NCI-H82 treated with DMSO at 0.1 percent for 48 hours (cell line): ENCODE measurements at regions not wholly inside any gene's neighbourhood (a gene's known extent, or its start where the extent isn't known, plus 50 kb on each side); places are given as distances from the start of the nearest gene placed in this dataset.

Experiments used
- DNase-seq: peaks from one replicate; lab custom pipeline; 2025; ENCODE audit not compliant: unreplicated experiment; lab: John Stamatoyannopoulos, UW

DNA sequence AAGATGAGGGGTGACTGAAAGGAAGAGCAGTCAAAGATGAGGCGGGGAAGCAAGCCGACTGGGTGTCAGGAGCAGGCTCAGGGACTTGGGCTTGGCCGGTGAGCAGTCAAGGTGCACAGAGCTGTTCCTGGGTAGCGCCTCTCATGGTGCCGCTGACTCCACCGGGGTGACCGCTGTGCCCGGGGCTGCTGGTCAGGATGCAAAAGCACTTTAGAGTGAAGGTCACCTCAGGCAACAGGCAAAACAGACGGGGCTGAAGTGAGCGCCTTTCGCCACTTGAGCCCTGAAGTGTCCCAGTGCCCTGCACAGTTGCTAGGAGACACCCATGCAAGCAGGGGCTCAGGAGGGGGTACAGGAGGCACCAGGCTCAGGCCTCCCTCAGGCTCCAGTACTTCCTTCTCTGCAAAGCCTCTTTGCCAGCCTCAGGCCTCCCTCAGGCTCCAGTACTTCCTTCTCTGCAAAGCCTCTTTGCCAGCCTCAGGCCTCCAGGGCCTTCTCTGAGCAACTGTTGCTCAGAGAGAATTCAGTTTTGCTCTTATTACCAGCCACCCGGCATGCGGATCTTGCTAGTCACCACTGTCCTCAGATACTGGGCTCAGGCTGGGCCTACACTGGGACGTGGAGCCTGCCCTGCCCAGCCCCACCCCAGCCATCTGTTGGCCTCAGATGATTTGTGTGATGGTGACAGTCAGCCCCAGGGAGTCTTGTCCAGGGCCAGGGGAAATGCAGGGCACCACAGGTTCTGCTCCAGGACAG is 99.7 kb upstream of the IRF2BP2 start:
- DNase-seq = peak; percentile 43

DNA sequence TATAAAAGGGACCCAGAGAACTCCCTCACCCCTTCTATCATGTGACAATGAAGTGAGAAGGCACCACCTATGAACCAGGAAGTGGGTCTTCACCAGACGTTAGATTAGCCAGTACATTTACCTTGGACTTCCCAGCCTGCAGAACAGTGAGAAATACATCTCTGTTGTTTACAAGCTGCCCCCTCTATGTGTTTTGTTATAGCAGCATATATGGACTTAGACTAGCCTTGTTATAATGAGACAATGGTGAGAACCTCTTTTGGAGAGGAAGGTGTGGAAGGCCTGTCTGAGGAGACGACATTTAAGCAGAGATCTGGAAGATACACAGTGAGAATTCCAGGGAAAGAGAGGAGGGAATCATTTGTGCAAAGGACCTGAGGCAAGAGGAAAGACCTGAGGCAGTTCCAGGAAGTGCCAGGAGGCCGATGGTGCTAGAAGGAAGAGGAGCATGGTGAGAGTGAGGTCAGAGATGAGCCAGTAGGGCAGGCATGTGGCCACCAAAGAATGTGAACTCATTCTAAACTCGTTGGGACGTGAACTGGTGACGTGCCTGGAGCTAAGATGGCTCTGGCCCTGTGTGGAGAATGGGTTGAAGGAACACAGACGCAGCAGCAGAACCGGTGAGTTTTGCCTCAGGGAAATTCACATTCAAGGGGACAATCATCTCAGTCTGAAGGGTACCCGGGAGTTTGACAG is 98.9 kb upstream of the IRF2BP2 start:
- DNase-seq = no peak

DNA sequence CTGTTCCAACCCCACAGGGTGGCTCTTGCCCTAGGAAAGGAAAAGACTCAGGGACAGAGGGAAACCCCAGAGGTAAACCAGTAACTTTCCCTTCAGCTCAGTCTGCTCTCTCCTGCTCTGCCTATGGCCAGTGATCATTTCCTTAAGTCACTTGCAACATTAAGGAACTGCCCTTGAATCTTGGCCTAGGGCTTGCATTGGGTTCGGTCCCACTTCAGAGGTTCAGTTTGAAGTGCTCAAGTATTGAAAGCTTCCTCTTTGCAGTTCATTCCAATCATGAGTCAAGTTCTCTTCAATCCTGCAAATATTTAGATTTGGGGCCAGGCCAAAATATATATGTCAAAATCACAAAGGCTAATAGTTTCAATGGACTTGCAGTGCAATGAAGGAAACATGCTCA is 97.7 kb upstream of the IRF2BP2 start:
- DNase-seq = no peak

DNA sequence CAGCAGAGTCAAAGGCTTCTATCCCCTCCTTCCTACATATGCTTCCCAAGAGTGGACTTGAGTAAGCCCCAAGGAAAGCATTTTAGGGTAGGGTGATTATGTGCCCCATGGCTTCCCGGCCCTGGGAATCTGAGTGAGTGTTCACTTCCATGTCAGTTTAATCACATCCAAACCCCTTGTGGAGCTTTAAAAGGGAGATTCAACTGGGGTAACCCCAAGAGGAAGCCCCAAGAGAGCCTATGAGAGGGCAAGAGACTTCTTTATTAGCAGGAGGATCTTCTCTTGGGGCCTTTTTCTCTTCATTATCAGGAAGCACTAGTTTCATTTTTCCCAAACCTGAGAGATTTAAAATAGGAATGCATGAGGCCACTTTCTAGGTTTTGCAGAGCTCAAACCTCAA is 97.0 kb upstream of the IRF2BP2 start:
- no peak for DNase-seq

DNA sequence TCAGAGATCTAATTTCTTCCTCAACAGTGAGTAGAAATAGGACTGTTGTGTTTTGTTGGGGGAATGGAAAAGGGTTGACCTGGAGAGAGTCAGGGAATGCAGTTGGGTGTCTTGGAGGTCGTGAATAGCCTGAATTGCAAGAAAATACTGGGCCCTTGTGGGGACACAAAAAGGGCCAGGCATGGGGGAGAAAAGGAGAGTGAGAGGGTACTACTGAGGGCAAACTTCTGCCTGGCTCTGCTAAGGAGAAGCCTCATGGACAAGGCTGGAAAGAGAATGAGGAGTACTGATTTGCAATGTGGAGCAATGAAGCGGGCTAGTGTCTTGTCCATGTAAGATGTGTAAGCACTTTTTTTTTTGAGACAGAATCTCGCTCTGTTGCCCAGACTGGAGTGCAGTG is 96.2 kb upstream of the IRF2BP2 start:
- no peak for DNase-seq

DNA sequence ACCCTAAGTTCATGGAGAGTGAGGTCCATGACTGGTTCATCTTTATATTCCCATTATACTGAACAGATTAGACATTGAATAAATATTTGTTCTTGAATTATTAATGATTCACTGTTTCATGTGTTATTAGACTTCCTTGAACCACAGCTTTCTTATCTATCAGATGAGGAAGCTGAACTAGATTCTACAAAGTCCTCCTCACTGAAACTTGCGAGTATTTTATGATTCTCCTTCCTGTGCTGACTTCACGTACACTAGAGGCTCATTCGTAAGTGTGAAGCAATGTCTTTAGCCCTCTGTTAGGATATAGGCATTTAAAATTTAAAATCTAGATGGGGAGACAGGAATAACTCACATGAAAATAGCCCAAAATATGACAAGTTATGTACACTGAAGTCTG is 95.6 kb upstream of the IRF2BP2 start:
- DNase-seq = no peak

DNA sequence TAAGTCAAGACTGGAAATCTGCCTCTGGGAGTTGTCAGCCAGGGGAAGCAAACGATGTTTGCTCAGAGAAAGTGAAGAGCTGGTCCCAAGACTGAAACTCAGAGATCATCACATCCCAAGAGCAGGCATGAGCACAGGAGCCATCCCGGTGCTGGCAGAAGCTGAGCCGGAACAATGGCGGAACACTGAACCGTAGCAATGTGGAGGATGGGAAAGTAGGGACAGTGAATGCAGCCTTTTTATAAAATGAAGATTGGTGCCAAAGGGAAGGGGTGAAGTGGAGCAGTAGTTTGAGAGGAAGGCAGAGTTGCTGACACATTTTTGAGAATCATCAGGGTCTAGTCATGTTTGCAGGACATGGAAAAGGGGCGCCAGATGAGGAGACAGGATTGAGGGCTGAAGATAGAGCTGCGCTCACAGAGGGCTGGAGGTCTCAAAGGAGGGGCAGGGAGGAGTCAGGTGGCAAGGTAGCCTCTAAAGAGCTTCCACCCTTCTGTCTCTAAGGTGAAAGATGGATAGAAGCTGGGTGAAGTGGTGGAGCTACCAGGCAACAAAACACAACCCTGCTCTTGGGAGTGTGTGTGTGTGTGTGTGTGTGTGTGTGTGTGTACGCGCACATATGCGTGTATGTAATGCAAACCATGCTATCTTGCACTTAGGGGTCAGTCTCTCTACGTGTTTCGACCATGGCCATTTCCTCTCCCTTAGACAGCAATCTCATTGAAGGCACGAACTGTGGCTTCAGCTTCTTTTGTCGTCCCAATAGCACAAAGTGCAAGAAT is 94.3 kb upstream of the IRF2BP2 start:
- no peak for DNase-seq

DNA sequence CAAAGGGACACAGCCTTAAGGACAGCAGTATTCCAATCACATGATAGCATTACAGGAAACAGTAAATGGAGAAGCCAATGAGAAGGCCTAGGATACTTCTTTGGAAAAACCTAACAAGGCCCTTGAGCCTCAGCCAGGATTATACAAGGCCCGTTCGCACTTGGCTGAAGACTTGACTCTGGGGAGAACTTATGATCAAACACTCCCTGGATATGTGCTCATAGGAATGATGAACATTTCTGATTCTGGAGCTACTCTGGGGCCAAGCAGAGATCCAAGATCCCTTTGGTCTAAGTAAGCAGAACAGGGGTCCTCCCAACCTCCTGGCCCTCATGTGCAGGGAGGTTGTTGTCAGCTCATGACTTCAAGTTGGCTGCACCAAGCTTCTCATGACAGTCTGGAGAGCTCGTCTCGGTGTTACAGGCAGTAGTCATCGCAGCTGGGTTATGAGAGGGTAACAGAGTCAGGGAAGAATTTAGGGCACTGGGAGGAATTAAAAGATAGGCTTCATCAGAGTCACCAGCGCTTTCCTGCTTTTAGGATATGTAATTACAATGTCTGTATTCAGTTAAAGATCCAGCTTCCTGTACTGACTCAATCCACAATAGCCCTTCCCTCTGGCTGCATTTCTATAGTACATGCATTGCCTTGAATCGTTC is 92.5 kb upstream of the IRF2BP2 start:
- no peak for DNase-seq

DNA sequence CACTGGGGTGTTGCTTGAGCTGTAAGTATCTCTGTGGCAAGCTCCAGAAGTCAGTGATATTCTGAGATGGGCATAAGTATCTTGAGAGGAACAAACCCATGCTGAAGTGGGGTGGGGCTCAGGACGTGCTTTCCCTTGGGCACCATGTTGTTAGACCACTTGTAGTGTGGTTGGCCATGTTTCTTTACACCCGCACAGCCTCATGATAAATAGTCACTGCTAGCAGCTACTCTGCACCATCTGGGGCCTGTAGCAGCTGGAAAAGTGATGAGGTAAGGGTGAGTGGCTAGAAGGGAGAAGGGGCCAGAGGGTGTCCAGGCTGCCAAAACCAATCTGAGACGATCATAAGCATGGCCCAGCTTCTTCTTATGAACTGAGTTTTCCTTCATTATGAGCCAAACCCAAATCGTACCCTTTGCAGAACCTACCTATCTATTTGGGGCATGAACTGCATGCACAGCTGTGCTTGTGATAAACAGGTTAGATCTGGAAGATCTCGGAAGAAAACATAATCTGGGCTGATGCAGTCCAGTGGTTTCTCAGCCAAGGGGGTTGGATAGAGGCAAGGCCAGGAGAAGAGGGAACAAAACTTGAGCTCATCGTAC is 91.9 kb upstream of the IRF2BP2 start:
- no peak for DNase-seq

DNA sequence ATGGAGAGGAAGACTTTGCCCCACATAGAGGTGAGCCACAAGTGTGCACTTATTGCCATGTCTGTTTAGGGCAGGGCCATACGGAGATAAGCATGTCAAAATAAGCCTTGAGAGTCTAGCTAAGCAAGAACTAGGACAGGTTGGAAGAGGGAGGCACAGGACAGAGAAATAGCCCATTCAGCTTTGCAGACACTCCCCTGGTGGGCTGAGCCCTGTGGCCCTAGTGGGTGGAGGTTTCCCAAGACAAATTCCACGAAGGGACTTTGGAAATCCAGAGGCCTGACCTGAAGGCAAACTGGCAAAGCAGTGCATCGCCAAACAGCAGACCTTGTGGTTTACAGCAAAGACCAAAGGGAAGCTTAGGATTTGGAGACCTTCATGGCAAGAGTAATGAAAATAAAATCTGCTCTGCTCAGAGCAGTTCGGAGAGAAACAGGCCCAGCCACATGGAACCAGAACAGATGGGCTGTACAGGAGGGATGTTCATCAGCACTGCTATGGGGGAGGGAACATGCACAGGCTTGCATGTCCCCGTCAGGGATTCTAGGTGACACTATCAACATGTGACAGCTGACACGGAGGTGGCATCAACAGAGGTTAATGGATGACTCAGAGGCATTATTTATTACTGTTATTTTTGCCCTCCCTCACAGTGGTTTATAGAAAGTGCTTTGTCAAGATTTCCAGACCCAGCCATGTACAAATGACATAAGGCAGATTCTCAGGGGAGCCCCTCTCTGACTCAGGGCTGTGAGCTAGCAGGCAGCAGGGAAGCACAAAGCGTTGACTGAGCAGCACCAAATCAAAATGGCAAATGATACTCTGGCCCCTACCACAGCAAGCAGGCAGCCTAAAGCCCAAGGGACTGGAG is 90.1 kb upstream of the IRF2BP2 start:
- peak; percentile 62 for DNase-seq

DNA sequence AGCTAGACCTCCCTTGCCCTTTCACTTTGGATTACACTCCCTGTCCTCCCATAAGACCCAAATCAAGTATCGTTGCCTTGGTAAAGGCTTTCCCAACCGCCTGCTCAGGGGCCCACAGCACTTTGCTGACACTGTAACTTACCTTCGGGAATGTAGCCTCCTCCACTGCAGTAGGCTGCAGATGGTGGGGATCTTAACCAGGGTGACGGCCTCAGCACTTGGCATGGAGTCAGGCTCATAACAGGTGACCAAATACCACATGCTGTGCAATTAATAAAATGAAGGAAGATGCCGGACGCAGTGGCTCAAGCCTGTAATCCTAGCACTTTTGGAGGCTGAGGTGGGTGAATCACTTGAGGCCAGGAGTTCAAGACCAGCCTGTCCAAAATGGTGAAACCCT is 88.7 kb upstream of the IRF2BP2 start:
- peak; percentile 28 for DNase-seq

DNA sequence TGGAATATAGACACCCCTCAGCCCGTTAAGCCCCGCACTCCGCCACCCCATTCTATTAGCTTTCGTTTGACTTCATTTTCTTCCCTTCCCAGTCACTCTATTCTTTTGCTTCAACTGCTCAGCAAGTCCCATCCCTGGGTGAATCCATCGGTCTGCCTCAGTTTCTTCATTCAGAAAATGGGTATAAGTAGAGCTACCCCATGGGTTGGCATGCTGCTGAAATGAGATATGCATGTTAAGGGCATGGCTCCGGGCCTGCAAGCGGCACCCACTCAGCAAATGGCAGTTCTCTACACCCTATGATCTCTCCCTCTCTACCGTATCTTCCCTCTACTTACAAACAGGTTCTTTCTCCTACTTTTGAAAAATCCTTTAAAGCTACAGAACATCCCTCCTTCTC is 87.8 kb upstream of the IRF2BP2 start:
- no peak for DNase-seq

DNA sequence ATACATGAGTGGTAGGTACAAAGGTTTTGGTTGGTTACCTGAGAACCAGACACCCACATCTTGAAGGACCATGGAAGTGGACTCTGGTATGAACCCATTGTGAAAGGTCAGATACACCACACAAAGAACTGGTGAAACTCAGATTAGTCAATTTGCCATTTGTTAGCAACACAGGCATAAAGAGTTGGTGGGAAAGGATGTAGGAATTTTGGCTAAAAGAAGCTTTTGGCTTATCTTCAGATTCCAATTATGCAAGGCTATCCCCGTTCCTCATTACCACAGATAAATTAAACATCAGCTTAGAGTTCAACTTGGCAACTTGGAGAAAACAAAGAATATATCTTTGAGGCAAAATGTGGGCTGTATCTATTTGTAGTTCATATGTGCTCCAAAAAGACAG is 87.0 kb upstream of the IRF2BP2 start:
- no peak for DNase-seq

DNA sequence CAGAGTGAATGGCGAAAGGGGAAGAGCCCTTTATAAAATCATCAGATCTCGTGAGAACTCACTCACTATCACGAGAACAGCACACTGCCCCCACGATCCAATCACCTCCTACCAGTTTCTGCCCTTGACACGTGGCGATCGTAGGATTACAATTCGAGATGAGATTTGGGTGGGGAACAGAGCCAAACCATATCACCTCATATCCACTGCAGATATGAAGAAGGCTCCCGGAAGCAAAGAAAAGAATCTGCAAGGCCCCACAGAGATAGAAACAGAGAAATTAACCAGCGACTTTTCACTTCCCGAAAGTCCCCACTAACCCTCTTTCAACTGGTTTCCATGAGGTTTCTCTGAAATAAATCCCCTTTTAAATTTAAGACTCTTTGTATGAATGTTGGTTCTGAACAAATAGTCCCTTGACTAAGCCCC is 86.2 kb upstream of the IRF2BP2 start:
- no peak for DNase-seq

DNA sequence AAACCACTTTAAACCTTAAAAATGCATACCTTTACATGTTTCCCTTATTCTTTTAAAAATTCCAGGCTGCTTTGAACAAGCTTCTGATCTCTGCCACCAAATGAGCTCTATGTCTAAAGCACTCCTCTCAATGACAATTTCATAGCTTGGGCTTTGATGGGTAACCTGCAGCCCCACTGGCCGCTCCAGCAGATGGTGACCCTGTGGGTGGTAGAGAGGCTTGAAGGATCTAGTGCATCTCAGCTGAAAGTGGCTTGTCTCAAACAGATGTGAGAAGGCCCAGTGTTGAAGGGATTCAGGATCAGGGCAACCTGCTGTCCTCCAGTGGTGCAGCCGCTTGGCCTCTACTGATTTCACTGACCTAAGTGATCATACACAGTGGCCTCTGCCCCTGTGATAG is 84.7 kb upstream of the IRF2BP2 start:
- no peak for DNase-seq

DNA sequence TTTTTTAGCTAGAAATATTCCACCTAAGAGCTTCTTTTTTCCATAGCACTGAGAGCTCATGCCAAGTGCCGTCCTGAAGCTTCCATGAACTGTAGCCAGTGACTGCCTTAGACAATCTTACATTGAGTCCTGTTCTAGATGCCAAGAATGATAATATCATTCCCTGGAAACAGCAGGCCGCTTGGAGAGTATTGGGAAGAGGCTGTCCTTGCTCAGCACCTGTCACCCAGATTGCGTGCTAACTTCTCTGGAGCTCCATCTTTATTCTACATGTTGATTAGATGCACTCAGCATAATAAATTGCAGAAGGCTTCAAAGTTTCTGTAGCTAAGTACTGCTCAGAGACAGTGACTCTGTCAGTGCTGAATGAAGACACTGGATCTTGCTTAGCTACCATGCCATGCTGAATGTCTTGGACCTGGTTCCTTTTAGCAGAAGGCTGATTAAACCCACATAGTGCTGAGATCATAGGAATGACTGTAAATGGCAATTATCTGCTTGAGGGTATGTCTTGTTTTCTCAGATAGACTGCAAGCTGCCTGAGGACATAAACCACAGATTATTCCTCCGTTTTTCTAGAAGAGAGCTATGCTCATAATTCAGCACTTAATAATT is 83.1 kb upstream of the IRF2BP2 start:
- DNase-seq = no peak

DNA sequence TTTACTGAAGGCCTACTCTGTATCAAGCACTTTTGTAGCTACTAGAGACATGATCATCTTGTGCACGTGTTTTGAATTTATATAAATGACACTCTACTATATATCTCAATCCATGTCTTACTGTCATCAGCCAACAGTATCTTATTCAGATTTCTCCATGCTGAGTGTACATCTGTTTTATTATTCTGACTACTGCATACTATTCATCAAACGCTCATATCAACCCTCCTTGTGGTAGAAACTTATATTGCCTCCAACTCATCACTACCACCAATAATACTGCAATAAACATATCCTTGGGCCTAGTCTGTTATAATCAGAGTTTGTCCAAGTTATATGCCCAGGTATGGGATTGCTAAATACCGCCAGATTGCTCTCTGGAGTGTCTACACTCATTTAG is 81.6 kb upstream of the IRF2BP2 start:
- no peak for DNase-seq

DNA sequence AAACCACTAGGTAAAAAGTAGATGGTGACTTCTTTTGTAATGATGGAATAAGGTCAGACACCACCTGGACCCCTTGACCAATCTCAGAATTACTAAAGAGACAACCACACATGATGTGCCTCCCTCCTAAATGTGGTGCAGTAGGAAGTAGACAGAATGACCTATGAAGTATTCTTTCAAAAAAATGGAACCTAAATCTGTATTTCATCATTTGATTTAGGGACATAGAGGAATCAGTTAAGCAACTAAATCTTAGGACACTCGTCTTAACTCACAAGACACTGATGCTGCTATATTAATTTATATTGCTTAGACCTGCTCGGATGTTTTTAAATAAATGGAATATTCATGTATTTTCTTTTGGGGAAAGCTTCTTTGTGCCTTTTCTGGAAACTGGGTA is 80.9 kb upstream of the IRF2BP2 start:
- no peak for DNase-seq

DNA sequence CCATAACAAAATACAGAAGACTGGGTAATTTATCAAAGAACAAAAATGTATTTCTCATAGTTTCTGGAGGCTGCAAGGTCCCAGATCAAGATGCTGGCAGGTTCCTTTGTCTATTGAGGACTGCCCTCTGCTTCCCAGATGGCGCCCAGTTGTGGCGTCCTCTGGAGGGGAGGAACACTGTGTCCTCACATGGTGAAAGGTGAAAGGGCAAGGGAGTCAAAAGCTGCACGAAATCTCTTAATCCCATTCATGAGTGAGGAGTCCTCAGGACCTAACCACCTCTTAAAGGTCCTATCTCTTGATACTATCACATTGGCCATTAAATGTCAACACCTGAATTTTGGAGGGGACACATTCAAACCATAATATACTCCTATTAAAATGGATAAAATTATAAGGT is 79.3 kb upstream of the IRF2BP2 start:
- DNase-seq = no peak

DNA sequence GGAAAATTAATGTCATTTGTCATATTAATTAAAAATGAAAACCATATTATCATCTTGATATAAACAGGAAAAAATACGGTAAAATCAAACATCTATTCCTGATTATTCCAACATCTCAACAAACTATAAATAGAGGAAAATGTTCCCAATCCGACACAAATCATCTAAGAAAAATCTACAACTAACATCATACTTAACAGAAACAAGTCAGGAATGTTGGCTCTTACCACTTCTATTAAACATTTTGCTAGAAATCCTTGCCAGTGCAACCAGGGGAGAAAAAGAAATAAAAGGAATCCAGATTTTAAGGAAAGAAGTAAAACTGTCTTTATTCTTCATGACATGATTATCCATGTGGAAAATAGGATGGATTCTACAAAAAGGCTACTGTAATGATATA is 77.0 kb upstream of the IRF2BP2 start:
- DNase-seq = no peak
